ENCODE measurements at regions not wholly inside any gene's neighbourhood (a gene's known extent, or its start where the extent isn't known, plus 50 kb on each side); places are given as distances from the start of the nearest gene placed in this dataset.
A peak's percentile ranks its signal among the peaks of the same experiment; 100 is the strongest.

GRCh38 chr20:9920866-9921265 lies 82.0 kb upstream of the PAK5 start:
- no peak for FAIRE-seq
- DNase-seq (ENCODE audit: low spot score): no peak

- FAIRE-seq (no peak), DNase-seq (ENCODE audit: low spot score) (no peak)
Measured at GRCh38 chr20:9919271-9920014, 80.6 kb upstream of the PAK5 start.

- DNase-seq (ENCODE audit: low spot score) (no peak), FAIRE-seq (no peak)
Measured at GRCh38 chr20:9918348-9918747, 79.5 kb upstream of the PAK5 start.

- DNase-seq (ENCODE audit: low spot score): no peak
- no peak for FAIRE-seq
Measured at GRCh38 chr20:9916761-9917160, 77.9 kb upstream of the PAK5 start.

- DNase-seq (ENCODE audit: low spot score) (peak; percentile 5), FAIRE-seq (peak; percentile 35)
Measured at GRCh38 chr20:9912858-9913434, 74.1 kb upstream of the PAK5 start.

- DNase-seq (ENCODE audit: low spot score) (no peak), FAIRE-seq (no peak)
Measured at GRCh38 chr20:9912290-9912689, 73.4 kb upstream of the PAK5 start.

- FAIRE-seq (no peak), DNase-seq (ENCODE audit: low spot score) (no peak)
Measured at GRCh38 chr20:9911519-9911918, 72.6 kb upstream of the PAK5 start.

GRCh38 chr20:9909167-9909566 lies 70.3 kb upstream of the PAK5 start:
- DNase-seq (ENCODE audit: low spot score): no peak
- FAIRE-seq: no peak

GRCh38 chr20:9903048-9903655 lies 64.3 kb upstream of the PAK5 start:
- DNase-seq (ENCODE audit: low spot score) (no peak), FAIRE-seq (no peak)

- FAIRE-seq (no peak), DNase-seq (ENCODE audit: low spot score) (no peak)
Measured at GRCh38 chr20:9889270-9889981, 50.5 kb upstream of the PAK5 start.

Data from RCC 7860 (cell line).